T-helper 17 cell (primary cell): ENCODE measurements at regions not wholly inside any gene's neighbourhood (a gene's known extent, or its start where the extent isn't known, plus 50 kb on each side); places are given as distances from the start of the nearest gene placed in this dataset.
"Not testable (repeated sequence)": the region's sequence is repeated elsewhere in the genome, so short reads cannot be mapped to it uniquely, and the experiment has no call there.

Experiments used
- ATAC-seq: fragments of 150-1000 bp; cut with Tn5 transposase; 2 replicates; pipeline ENCODE4 v1.10.0; 2021; ENCODE audit warnings: mild to moderate bottlenecking, moderate library complexity
- DNase-seq, 3 donors: peaks; one replicate each; pipeline versions ENCODE4 v3.0.0 to v3.0.0-alpha.2; 2020 to 2021
- H3K9me3 ChIP-seq: one replicate; pipeline ENCODE4 v1.7.0; 2013; ENCODE audit warnings: low read length, mild to moderate bottlenecking; ENCODE audit not compliant: control insufficient read depth, poor library complexity, severe bottlenecking
- H3K27ac Mint-ChIP-seq: one replicate; pipeline ENCODE4 v1.8.0; 2022; ENCODE audit warnings: mild to moderate bottlenecking, moderate library complexity, mixed read lengths
- H3K27me3 Mint-ChIP-seq: one replicate; pipeline ENCODE4 v1.8.0; 2022; ENCODE audit warnings: mixed read lengths
- H3K36me3 Mint-ChIP-seq: one replicate; pipeline ENCODE4 v1.8.0; 2022; ENCODE audit warnings: low read depth, mixed read lengths
- H3K4me1 Mint-ChIP-seq: one replicate; pipeline ENCODE4 v1.8.0; 2022; ENCODE audit warnings: mild to moderate bottlenecking, mixed read lengths
- H3K4me3 Mint-ChIP-seq: one replicate; pipeline ENCODE4 v1.8.0; 2022; ENCODE audit warnings: mild to moderate bottlenecking, moderate library complexity, mixed read lengths

DNA sequence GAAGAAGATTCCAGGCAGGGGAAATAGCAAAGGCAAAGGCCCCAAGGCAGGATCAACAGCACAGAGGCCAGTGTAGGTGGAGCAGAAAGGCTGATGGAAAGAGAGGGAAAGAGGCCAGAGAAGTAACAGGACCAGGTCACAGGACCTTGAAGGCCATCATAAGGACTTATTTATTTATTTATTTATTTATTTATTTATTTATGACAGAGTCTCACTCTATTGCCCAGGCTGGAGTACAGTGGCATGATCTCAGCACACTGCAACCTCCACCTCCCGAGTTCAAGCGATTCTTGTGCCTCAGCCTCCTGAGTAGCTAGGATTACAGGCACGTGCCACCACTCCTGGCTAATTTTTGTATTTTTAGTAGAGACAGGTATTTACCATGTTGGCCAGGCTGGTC, 731.1 kb downstream of the MAFB start:
- ATAC-seq, DNase-seq, H3K9me3 ChIP-seq, H3K27ac Mint-ChIP-seq, H3K36me3 Mint-ChIP-seq, H3K4me3 Mint-ChIP-seq, H3K4me1 Mint-ChIP-seq, H3K27me3 Mint-ChIP-seq: not testable (repeated sequence)

DNA sequence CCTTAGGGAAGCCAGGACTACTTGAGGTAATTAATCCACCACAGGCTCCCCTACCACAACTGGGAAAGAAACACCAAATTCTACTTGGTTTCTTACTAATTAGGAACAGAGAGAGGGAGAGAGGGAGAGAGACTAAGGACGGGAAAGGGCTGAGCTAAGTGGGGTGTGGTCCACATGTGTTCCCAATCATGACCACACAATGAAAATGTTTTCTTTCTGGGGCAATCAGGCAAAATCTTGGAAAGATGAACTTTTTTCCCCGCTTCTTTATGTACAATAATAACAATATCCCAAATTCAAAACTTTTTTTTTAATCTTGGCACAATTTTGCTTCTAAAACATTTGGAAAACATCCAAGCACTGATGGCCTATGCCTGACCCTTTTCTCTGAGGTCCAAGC, 734.4 kb downstream of the MAFB start:
- H3K4me3 Mint-ChIP-seq: no peak overlapping the region
- no peaks in the 10 kb centered on the region for H3K36me3 Mint-ChIP-seq
- H3K27me3 Mint-ChIP-seq: no peaks in the 10 kb centered on the region
- no peak for DNase-seq
- H3K4me1 Mint-ChIP-seq: no peaks in the 10 kb centered on the region
- no peaks in the 10 kb centered on the region for H3K9me3 ChIP-seq
- no peak overlapping the region for H3K27ac Mint-ChIP-seq
- ATAC-seq: no peak

DNA sequence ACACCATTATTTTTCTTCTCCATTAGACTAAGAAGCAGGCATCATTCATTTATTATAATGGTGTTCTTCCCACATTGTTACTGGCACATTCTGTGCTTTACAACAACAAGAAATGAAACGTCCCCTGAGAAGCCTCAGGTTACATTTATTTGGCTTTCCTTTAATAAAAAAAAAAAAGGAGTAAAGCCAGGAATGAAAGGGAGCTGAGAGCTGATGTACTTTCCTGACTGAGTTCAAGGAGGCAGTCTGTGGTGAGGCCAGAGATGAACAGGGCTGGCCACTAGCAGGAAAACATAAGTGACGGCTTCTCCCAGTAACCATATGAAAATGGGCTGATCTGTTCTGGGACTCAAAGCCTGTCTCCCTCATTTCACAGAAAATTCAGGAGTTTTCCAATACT, 742.1 kb downstream of the MAFB start:
- H3K27me3 Mint-ChIP-seq: no peaks in the 10 kb centered on the region
- H3K4me3 Mint-ChIP-seq: no peak overlapping the region
- H3K36me3 Mint-ChIP-seq: no peaks in the 10 kb centered on the region
- no peaks in the 10 kb centered on the region for H3K4me1 Mint-ChIP-seq
- ATAC-seq (no peak), DNase-seq (no peak)
- no peaks in the 10 kb centered on the region for H3K9me3 ChIP-seq
- H3K27ac Mint-ChIP-seq: no peak overlapping the region

DNA sequence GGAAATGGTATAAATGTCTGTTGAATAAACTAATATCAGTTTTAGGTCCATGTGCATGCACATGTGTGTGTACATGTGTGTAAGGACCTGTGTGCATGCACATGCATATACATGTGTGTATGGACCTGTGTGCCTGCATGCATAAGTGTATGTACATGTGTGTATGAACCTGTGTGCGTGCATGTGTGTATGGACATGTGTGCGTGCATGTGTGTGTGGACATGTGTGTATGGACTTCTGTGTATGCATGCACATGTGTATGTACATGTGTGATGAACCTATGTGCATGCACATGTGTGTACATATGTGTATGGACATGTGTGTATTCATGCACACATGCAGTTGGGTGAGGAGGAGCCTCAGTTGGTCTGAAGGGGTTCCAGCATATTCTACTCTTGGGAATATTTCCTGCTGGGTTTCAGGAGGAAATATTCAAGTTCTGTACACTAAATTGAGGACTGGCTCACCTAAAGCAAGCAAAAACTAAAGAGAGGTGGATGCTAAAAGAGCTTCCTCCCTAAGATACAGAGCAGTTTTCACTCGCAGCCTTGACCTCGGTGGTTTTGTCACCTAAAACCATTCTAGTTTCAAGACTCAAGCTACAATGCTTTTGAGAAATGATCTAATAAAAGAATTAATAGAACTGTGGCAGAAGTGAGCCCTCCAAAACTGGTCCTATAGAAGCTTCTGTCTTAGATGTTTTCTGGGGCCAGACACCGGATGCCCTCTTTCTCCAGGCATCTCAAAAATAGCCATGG, 742.8 kb downstream of the MAFB start:
- Mint-ChIP-seq H3K36me3 (no peaks in the 10 kb centered on the region), H3K4me3 (no peak overlapping the region), H3K4me1 (no peaks in the 10 kb centered on the region), H3K27me3 (no peaks in the 10 kb centered on the region), H3K27ac (no peak overlapping the region)
- H3K9me3 ChIP-seq: no peaks in the 10 kb centered on the region
- ATAC-seq (no peak), DNase-seq (no peak)

DNA sequence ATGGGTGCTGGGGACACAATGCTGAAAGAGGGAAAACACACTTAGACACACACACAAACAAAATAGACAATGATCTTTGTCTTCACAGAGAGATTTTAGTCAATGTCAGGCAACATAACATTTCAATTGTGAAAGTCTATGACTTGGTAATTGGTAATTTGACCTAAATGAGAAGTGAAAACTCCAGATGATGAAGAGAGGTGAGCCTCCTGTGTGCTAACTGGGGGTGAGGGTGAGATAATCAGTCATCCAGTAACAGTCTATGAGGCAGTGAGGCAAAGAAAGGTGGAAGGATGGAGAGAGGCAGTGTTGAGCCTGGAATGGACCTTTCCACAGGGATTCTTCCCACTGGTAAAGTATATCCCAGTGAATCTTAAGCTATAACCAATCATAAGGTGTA, 744.2 kb downstream of the MAFB start:
- no peaks in the 10 kb centered on the region for H3K4me1 Mint-ChIP-seq
- no peaks in the 10 kb centered on the region for H3K27me3 Mint-ChIP-seq
- DNase-seq (no peak), ATAC-seq (no peak)
- H3K4me3 Mint-ChIP-seq: no peak overlapping the region
- H3K9me3 ChIP-seq: no peaks in the 10 kb centered on the region
- no peak overlapping the region for H3K27ac Mint-ChIP-seq
- no peaks in the 10 kb centered on the region for H3K36me3 Mint-ChIP-seq

DNA sequence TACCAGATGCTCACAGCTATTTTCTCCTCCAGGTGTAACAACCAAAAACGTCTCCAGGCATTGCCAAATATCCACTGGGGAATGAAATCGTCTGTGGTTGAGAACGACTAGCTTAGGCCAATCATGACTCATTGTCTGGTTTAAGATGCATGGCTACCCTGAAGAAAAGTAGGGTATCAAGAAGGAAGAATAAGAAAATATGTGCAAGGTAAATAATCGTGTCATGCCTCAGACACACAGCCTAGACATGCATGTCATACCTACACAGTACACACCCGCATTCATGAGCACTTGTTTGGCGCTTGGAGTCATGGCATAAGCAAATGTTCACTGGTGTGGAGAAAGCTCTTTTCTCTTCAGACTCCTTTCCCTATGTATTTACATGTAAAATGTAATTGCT, 745.7 kb downstream of the MAFB start:
- H3K27me3 Mint-ChIP-seq: no peaks in the 10 kb centered on the region
- DNase-seq: no peak
- no peak overlapping the region for H3K4me3 Mint-ChIP-seq
- no peaks in the 10 kb centered on the region for H3K4me1 Mint-ChIP-seq
- no peaks in the 10 kb centered on the region for H3K36me3 Mint-ChIP-seq
- no peaks in the 10 kb centered on the region for H3K9me3 ChIP-seq
- H3K27ac Mint-ChIP-seq: no peak overlapping the region
- no peak for ATAC-seq

DNA sequence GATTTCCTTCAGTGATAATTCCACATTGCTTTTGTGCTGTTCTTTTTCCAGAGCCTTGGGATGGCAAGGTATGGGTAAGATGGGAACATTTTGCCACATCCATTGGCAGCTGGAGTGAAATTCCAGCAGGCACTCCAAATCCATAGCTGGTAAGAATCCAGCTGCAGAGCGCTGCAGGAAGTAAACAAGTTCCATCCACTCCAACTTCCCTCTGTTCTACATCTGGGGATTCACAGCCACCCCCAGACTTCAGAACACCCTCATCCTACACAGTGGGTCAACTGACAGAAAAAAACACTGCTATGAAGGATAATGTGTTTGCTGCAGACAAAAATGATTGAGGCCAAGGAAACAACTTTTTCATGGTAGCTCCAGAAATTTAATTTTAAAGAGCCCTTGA, 747.8 kb downstream of the MAFB start:
- Mint-ChIP-seq H3K36me3 (no peaks in the 10 kb centered on the region), H3K27me3 (no peaks in the 10 kb centered on the region), H3K4me1 (no peaks in the 10 kb centered on the region), H3K4me3 (no peak overlapping the region), H3K27ac (no peak overlapping the region)
- no peak for ATAC-seq
- no peak for DNase-seq
- no peaks in the 10 kb centered on the region for H3K9me3 ChIP-seq

DNA sequence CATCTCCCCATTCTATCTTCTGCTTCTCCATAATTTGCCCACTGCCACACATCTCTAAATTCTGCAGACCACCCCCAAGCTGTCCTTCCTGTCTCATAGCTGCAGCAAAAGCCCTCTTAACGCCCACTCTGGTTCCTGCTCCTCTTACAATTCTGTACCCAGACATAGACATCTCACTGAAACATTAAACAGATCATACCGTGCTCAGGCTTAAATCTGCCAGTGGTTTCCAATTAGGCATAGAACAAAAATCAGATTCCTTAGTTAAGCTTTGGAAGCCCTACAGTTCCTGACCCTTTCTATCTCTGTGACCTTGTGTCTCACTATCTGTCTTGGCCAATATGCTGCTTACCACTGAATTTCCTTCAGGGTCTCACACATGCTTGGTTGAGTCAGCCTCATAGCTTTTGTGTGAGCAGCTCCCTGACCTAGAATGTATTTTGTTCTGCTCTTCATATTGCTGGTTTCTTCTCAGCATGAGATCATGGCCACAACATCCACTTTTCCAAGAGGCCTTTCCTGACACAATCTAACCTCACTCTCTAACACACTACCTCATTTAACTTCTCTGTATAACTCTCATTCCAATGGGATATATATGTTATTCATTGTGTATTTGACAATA, 749.7 kb downstream of the MAFB start:
- H3K4me1 Mint-ChIP-seq: no peaks in the 10 kb centered on the region
- ATAC-seq (no peak), DNase-seq (no peak)
- H3K9me3 ChIP-seq: no peaks in the 10 kb centered on the region
- H3K27me3 Mint-ChIP-seq: no peaks in the 10 kb centered on the region
- H3K36me3 Mint-ChIP-seq: no peaks in the 10 kb centered on the region
- no peak overlapping the region for H3K27ac Mint-ChIP-seq
- no peak overlapping the region for H3K4me3 Mint-ChIP-seq

DNA sequence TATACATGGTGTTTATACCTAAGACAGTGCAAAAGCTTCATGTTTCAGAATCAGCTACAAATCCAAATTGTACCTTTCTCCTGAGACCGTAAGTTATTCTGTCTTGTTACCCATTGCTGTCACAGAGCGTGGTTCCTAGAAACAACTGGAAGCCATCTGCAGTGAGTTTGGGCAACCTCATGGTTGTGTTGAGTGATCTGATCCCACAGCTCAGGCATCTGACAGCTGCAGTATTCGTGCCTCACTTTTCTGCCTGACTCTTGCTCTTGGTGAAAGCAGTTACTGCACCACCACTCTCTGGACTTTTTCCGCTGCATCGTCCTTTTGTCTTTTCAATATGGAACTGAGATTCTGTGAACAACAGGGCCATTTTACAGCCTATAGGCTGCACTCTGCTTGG, 752.6 kb downstream of the MAFB start:
- DNase-seq (no peak), ATAC-seq (no peak)
- H3K27me3 Mint-ChIP-seq: no peaks in the 10 kb centered on the region
- H3K36me3 Mint-ChIP-seq: no peaks in the 10 kb centered on the region
- H3K4me1 Mint-ChIP-seq: no peaks in the 10 kb centered on the region
- no peak overlapping the region for H3K4me3 Mint-ChIP-seq
- H3K27ac Mint-ChIP-seq: no peak overlapping the region
- H3K9me3 ChIP-seq: no peaks in the 10 kb centered on the region

DNA sequence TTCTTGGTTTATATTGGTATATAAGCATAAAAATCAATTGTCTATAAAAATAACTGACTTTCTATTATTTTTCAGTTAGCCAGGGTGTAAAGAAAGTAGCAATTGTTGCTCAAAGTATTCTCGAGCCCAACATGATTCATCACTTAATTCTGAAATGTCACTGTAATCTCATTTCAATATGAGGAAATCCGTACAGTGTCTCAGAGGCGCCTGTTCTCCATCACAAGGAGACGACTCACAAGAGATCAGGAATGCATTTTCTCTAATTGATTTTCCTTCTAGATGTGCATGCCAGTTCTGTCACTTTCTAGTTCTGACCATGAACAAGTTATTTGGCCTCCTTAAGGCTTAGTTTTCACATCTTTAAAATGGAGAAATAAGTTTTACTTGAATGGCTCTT, 753.1 kb downstream of the MAFB start:
- H3K27ac Mint-ChIP-seq: no peak overlapping the region
- H3K4me1 Mint-ChIP-seq: no peaks in the 10 kb centered on the region
- ATAC-seq: no peak
- no peaks in the 10 kb centered on the region for H3K9me3 ChIP-seq
- DNase-seq: no peak
- H3K4me3 Mint-ChIP-seq: no peak overlapping the region
- H3K36me3 Mint-ChIP-seq: no peaks in the 10 kb centered on the region
- no peaks in the 10 kb centered on the region for H3K27me3 Mint-ChIP-seq

DNA sequence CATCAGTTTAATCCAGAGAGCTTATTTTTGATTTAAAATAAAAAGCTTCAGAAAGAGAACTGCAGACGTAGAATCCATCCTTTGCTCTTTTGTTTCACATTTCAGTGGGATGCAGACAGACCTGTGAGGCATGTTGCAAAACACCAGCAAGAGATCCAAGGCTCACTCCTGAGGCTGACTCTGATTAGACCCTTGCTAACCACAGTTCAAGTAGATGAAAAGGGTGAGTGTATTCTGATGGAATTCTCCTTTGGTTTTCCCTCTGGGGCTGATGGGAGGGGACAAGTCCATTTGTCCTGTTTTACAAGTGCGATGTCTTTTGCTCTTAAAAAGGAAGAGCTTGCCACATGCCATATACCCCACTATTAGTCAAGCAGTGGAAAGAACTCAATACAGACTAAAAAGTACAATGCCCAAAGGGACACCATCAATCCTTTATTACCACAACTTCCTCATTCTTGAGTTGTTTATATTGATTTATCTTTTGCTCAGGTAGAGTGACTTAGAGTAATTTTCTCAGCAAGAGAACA, 772.7 kb downstream of the MAFB start:
- DNase-seq (no peak), ATAC-seq (no peak)
- Mint-ChIP-seq H3K36me3 (no peaks in the 10 kb centered on the region), H3K27ac (no peak overlapping the region), H3K27me3 (no peaks in the 10 kb centered on the region), H3K4me1 (no peaks in the 10 kb centered on the region), H3K4me3 (no peak overlapping the region)
- no peaks in the 10 kb centered on the region for H3K9me3 ChIP-seq

DNA sequence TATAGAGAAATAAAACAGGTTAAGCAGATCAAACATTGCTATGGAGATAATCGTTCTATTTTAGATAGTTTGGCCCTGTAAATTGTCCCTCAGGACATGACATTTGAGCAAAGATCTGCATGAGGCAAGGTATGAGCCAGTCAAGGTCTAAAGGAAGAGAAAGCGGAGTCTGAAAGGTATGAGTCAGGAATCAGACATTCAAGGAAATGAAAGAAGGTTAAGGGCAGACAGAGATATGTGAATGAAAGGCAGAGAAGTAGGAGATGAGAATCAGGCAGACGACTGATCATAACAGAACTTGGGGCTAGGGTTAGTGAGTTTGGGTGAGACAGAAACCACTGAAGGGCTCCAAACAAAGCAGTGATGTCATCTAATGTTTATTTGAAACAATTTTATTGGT, 775.8 kb downstream of the MAFB start:
- no peak overlapping the region for H3K27ac Mint-ChIP-seq
- H3K9me3 ChIP-seq: no peaks in the 10 kb centered on the region
- H3K27me3 Mint-ChIP-seq: no peaks in the 10 kb centered on the region
- no peaks in the 10 kb centered on the region for H3K36me3 Mint-ChIP-seq
- no peak for ATAC-seq
- no peak for DNase-seq
- H3K4me1 Mint-ChIP-seq: no peaks in the 10 kb centered on the region
- H3K4me3 Mint-ChIP-seq: no peak overlapping the region

DNA sequence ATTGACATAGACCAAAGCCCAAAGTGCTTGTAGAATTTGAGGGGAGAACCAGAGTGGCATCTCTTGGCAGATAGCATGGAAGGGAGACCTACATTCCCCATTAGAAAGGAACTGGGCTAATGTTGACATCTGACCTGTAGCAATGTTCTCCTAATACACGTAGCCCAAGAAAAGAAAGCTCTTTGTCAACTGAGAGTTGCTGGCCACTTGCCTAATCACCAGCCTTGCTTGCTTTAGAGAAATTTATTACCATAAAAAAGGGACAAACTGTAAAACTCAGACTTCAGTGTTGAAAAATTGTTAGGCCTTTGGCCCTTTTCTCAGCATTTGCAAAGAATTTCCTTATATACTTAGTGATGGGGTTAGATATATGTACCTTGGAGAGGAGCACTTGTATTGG, 777.5 kb downstream of the MAFB start:
- no peak for DNase-seq
- Mint-ChIP-seq H3K4me3 (no peak overlapping the region), H3K36me3 (no peaks in the 10 kb centered on the region), H3K27me3 (no peaks in the 10 kb centered on the region), H3K4me1 (no peaks in the 10 kb centered on the region), H3K27ac (no peak overlapping the region)
- no peaks in the 10 kb centered on the region for H3K9me3 ChIP-seq
- ATAC-seq: no peak

DNA sequence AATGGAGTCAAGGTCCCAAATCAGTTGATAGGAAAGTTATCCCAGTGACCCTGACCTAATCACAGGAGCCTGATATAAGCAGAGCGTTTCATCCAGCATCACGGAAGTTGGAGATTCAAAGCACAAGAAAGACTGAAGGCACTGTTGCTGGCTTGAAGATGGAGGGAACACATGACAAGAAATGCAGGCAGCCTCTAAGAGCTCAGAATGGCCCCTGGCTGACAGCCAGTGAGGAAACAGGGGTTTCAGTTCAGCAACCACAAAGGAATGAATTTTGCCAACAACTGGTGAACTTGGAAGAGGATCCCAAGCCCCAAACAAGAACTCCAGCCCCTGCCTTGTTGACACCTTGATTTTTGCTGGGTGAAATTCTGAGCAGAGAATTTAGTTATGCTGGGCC, 778.5 kb downstream of the MAFB start:
- ATAC-seq (no peak), DNase-seq (no peak)
- no peaks in the 10 kb centered on the region for H3K36me3 Mint-ChIP-seq
- H3K4me1 Mint-ChIP-seq: no peaks in the 10 kb centered on the region
- H3K9me3 ChIP-seq: no peaks in the 10 kb centered on the region
- H3K27me3 Mint-ChIP-seq: no peaks in the 10 kb centered on the region
- no peak overlapping the region for H3K27ac Mint-ChIP-seq
- no peak overlapping the region for H3K4me3 Mint-ChIP-seq
